Stimulated activated naive B cell treated with anti-CD40 and anti-IgM and Interleukin-4, amounts not matched to agents 10 μg/mL and 1 μg/mL and 100 μg/mL, for 72 hours (primary cell): ENCODE measurements at regions not wholly inside any gene's neighbourhood (a gene's known extent, or its start where the extent isn't known, plus 50 kb on each side); places are given as distances from the start of the nearest gene placed in this dataset.

Experiments used
- ATAC-seq, 2 donors: fragments of 150-1000 bp; cut with Tn5 transposase; replicated peaks; 2 replicates each; pipeline ENCODE4 v1.10.0; 2021; ENCODE audit warnings: moderate library complexity in 1 of 2
- DNase-seq: peaks from one replicate; pipeline ENCODE4 v3.0.0; 2021
- H3K27ac Mint-ChIP-seq: one replicate; pipeline ENCODE4 v1.8.0; 2022; ENCODE audit warnings: mild to moderate bottlenecking, mixed read lengths
- H3K27me3 Mint-ChIP-seq, 2 donors: one replicate each; pipeline ENCODE4 v1.8.0; 2022; ENCODE audit warnings: mixed read lengths in 2 of 2
- H3K36me3 Mint-ChIP-seq, 2 donors: one replicate each; pipeline ENCODE4 v1.8.0; 2022; ENCODE audit warnings: mixed read lengths in 2 of 2, mild to moderate bottlenecking in 1 of 2
- H3K4me1 Mint-ChIP-seq, 2 donors: one replicate each; pipeline ENCODE4 v1.8.0; 2022; ENCODE audit warnings: mixed read lengths in 2 of 2, mild to moderate bottlenecking in 1 of 2
- H3K4me3 Mint-ChIP-seq, 2 donors: one replicate each; pipeline ENCODE4 v1.8.0; 2022; ENCODE audit warnings: mild to moderate bottlenecking in 2 of 2, mixed read lengths in 2 of 2, moderate library complexity in 1 of 2
- H3K9me3 Mint-ChIP-seq, 2 donors: one replicate each; pipeline ENCODE4 v1.8.0; 2022; ENCODE audit warnings: mixed read lengths in 2 of 2, mild to moderate bottlenecking in 1 of 2

GRCh38 chr13:110798081-110798994, 84.8 kb downstream of the ING1 start:
- no peak overlapping the region for H3K27ac Mint-ChIP-seq
- H3K9me3 Mint-ChIP-seq, result peaks cover 4 to 5% of the 10 kb centered on the region in 2 donors
- peaks cover 3 to 10% of the 10 kb centered on the region in 2 donors for H3K4me1 Mint-ChIP-seq
- peaks cover 4 to 6% of the 10 kb centered on the region in 2 donors for H3K36me3 Mint-ChIP-seq
- DNase-seq, result no peak
- H3K4me3 Mint-ChIP-seq, result no peak overlapping the region
- no peak for ATAC-seq
- H3K27me3 Mint-ChIP-seq, result peaks cover 48 to 62% of the 10 kb centered on the region in 2 donors

GRCh38 chr13:110799246-110800236, 86.0 kb downstream of the ING1 start:
- no peak overlapping the region for H3K27ac Mint-ChIP-seq
- peaks cover 3 to 10% of the 10 kb centered on the region in 2 donors for H3K4me1 Mint-ChIP-seq
- H3K9me3 Mint-ChIP-seq, result peaks cover 4% of the 10 kb centered on the region in 2 donors
- no peak for DNase-seq
- no peak overlapping the region for H3K4me3 Mint-ChIP-seq
- peaks cover 4 to 6% of the 10 kb centered on the region in 2 donors for H3K36me3 Mint-ChIP-seq
- no peak for ATAC-seq
- H3K27me3 Mint-ChIP-seq, result peaks cover 48 to 61% of the 10 kb centered on the region in 2 donors

DNA sequence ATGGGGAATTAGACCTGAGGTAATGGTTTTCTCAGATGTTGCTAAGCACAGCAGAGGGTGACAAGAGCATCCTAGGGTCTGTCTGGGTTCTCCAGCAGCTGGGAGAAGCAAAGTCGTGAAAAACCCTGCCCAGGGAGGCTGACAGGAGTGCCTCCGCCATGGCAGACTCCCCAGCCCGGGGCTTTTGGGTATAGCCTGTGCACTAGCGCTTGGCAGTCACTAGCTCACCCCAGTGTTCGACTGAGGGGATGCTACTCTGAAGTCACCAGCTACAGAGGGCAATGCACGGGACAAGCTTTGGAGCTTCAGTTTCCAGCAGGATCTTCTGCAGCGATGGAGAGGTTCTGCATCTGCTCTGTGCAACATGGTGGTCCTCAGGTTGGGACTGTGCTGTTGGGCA, 87.5 kb downstream of the ING1 start:
- Mint-ChIP-seq H3K4me3 (no peak overlapping the region), H3K9me3 (no peaks in the 10 kb centered on the region), H3K4me1 (peaks cover 3 to 10% of the 10 kb centered on the region in 2 donors), H3K27me3 (peaks cover 55 to 64% of the 10 kb centered on the region in 2 donors), H3K27ac (no peak overlapping the region), H3K36me3 (no peaks in the 10 kb centered on the region)
- no peak for DNase-seq
- ATAC-seq, result no peak

GRCh38 chr13:110802260-110802659, 88.8 kb downstream of the ING1 start:
- Mint-ChIP-seq H3K4me1 (peaks cover 3 to 10% of the 10 kb centered on the region in 2 donors), H3K27ac (no peak overlapping the region), H3K9me3 (no peaks in the 10 kb centered on the region), H3K4me3 (no peak overlapping the region), H3K36me3 (no peaks in the 10 kb centered on the region), H3K27me3 (peaks cover 44 to 53% of the 10 kb centered on the region in 2 donors)
- ATAC-seq (no peak), DNase-seq (no peak)

DNA sequence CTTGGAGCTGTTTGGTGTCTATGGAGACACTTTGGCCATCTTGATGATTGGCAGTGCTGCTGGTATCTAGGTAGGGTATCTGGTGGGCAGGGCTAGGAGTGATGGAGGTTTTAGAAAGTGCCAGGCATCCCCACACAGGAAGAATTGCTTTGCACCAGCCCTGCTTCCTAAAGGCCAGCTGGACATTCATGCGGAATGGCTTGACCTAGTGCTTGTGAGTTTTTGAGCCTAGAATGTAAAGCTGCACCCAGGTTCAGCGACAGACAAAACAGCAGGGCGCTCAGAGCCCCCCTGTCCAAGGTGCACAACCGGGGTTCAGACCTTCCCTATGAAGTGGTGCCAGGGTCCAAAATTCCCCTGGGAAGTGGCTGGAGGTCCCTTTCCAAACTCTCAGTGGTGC, 93.1 kb downstream of the ING1 start:
- Mint-ChIP-seq H3K27ac (no peak overlapping the region), H3K27me3 (peaks cover 37 to 43% of the 10 kb centered on the region in 2 donors), H3K9me3 (no peaks in the 10 kb centered on the region), H3K36me3 (no peaks in the 10 kb centered on the region), H3K4me3 (no peak overlapping the region), H3K4me1 (peaks cover 0 to 3% of the 10 kb centered on the region in 2 donors)
- ATAC-seq, result no peak
- no peak for DNase-seq

GRCh38 chr13:110807546-110807945, 94.0 kb downstream of the ING1 start:
- no peak overlapping the region for H3K4me3 Mint-ChIP-seq
- no peak for DNase-seq
- H3K9me3 Mint-ChIP-seq, result no peaks in the 10 kb centered on the region
- H3K27me3 Mint-ChIP-seq, result peaks cover 43 to 48% of the 10 kb centered on the region in 2 donors
- ATAC-seq, result no peak
- no peaks in the 10 kb centered on the region for H3K36me3 Mint-ChIP-seq
- peaks cover 5 to 12% of the 10 kb centered on the region in 2 donors for H3K4me1 Mint-ChIP-seq
- H3K27ac Mint-ChIP-seq, result no peak overlapping the region

GRCh38 chr13:110808138-110808537, 94.6 kb downstream of the ING1 start:
- ATAC-seq (no peak), DNase-seq (no peak)
- Mint-ChIP-seq H3K27ac (no peak overlapping the region), H3K9me3 (peaks cover 0 to 1% of the 10 kb centered on the region in 2 donors), H3K4me1 (peaks cover 6 to 18% of the 10 kb centered on the region in 2 donors), H3K36me3 (peaks cover 0 to under 1% of the 10 kb centered on the region in 2 donors), H3K27me3 (peaks cover 48 to 54% of the 10 kb centered on the region in 2 donors), H3K4me3 (no peak overlapping the region)

DNA sequence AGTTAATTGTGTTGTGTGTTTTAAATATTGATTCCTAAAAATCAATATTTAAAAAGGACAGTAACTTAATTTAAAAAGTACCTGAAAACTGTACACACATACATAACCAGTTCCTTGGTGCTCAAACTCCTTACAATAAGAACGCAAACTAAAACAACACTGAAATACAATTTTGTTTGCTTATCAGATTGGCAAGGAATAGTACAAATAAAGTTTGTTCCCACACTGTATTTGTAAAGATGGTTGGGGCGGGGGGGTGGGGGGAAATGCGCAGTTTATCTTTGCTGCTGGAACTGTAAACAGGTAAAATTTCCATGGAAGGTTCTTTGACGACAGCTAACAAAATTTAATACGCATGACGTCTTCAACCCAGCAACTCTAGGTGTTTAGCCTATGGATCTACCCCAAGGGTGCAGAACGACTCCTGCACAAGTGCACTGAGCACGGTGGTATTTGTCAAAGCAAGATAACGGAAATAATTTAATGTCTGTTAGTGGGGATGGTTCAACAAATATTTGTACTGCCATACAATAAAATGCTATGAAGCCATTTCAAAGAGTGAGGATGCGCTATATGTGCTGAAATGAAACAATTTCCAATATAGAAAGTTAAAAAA, 96.5 kb downstream of the ING1 start:
- Mint-ChIP-seq H3K4me1 (peaks cover 7 to 19% of the 10 kb centered on the region in 2 donors), H3K9me3 (peaks cover 0 to 2% of the 10 kb centered on the region in 2 donors), H3K27ac (no peak overlapping the region), H3K27me3 (peaks cover 58 to 70% of the 10 kb centered on the region in 2 donors), H3K4me3 (no peak overlapping the region), H3K36me3 (peaks cover 0 to 4% of the 10 kb centered on the region in 2 donors)
- DNase-seq, result no peak
- no peak for ATAC-seq

GRCh38 chr13:110811008-110811720, 97.7 kb downstream of the ING1 start:
- ATAC-seq (no peak), DNase-seq (no peak)
- Mint-ChIP-seq H3K27ac (no peak overlapping the region), H3K4me3 (no peak overlapping the region), H3K4me1 (peaks cover 7 to 19% of the 10 kb centered on the region in 2 donors), H3K36me3 (peaks cover 0 to 4% of the 10 kb centered on the region in 2 donors), H3K27me3 (peaks cover 50 to 62% of the 10 kb centered on the region in 2 donors), H3K9me3 (peaks cover 0 to 2% of the 10 kb centered on the region in 2 donors)

GRCh38 chr13:110811771-110812120, 98.2 kb downstream of the ING1 start:
- Mint-ChIP-seq H3K4me1 (peaks cover 7 to 19% of the 10 kb centered on the region in 2 donors), H3K27me3 (peaks cover 50 to 62% of the 10 kb centered on the region in 2 donors), H3K36me3 (peaks cover 0 to 4% of the 10 kb centered on the region in 2 donors), H3K27ac (peak overlapping the region; percentile 44), H3K9me3 (peaks cover 0 to 2% of the 10 kb centered on the region in 2 donors), H3K4me3 (peak overlapping the region in 1 of 2 donors; percentile 43)
- DNase-seq (no peak), ATAC-seq (peak; percentile 51 to 57)

DNA sequence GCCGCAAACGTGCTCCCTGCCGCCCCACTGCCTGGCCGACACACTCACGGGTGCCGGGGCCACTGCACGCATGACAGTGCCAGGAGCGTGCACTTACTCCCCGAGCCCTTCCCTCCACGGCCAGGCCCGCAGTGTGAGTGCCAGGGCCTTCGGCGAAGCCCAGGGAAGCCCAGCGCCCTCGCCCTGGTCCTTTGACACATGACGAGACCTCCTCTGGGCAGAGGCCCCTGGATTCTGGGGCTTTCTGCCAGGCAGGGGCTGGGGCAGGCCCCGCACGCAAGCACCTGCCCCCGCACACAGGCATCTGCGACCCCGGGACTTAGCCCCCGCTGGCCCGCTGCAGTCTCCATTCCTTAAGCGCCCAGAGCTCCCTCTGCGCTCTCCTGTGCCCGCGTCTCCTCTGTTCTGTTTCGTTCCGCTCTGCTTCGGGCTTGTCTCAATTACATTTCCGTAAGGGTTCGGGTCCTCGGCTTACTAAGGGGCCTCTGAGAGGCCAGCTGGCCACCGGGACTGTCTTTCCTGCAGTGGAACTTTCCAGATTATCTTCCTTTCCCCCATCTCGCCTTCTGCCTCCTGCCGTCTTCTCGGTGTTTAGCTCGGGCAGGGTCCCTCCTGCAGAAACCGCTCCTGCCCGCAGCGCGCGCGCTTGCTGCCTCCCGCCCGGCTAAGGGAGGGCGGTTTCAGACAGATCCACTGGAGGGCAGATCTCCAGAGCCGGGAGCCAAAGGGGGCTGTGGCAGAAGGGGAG, 98.8 kb downstream of the ING1 start:
- DNase-seq (no peak), ATAC-seq (peak; percentile 23 to 42)
- H3K27ac Mint-ChIP-seq, result peak overlapping the region; percentile 44
- H3K4me3 Mint-ChIP-seq, result peak overlapping the region; percentile 36 to 75
- peaks cover 0 to 2% of the 10 kb centered on the region in 2 donors for H3K9me3 Mint-ChIP-seq
- H3K4me1 Mint-ChIP-seq, result peaks cover 7 to 19% of the 10 kb centered on the region in 2 donors
- peaks cover 50 to 62% of the 10 kb centered on the region in 2 donors for H3K27me3 Mint-ChIP-seq
- peaks cover 0 to 4% of the 10 kb centered on the region in 2 donors for H3K36me3 Mint-ChIP-seq

DNA sequence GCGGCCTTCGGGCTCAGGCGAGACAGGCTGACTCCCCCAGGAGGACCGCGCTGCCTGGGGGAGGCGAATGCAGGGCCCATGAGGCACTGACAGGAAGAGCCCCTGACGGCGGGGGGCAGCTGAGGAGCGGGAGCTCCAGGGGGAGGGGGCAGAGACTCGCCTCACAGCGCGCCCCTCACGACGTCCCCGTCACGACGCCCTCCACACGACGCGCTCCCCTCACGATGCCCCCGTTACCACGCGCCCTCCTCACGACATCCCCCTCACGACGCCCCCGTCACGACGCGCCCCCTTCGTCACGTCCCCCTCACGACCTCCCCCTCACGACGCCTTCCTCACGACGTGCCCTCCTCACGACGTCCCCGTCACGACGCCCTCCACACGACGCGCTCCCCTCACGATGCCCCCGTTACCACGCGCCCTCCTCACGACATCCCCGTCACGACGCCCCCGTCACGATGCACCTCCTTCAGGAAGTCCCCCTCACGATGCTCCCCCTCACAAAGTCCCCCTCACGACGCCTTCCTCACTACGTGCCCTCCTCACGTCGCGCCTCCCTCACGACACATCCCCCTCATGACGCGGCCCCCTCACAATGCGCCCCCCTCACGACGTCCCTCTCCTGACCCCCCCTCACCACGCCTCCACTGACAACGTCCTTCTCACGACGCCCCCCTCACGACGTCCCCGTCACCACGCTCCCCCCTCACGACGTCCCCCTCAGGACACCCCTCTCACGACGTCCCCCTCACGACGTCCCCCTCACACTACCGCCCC, 99.6 kb downstream of the ING1 start:
- peak overlapping the region in 1 of 2 donors; percentile 48 for H3K4me3 Mint-ChIP-seq
- no peak overlapping the region for H3K27ac Mint-ChIP-seq
- H3K4me1 Mint-ChIP-seq, result peaks cover 7 to 19% of the 10 kb centered on the region in 2 donors
- H3K9me3 Mint-ChIP-seq, result peaks cover 0 to 2% of the 10 kb centered on the region in 2 donors
- ATAC-seq (no peak), DNase-seq (no peak)
- H3K36me3 Mint-ChIP-seq, result peaks cover 0 to 4% of the 10 kb centered on the region in 2 donors
- H3K27me3 Mint-ChIP-seq, result peaks cover 43 to 55% of the 10 kb centered on the region in 2 donors
